ENCODE measurements at regions not wholly inside any gene's neighbourhood (a gene's known extent, or its start where the extent isn't known, plus 50 kb on each side); places are given as distances from the start of the nearest gene placed in this dataset.
"Not testable (repeated sequence)": the region's sequence is repeated elsewhere in the genome, so short reads cannot be mapped to it uniquely, and the experiment has no call there.

- DNase-seq (ENCODE audit: low spot score): no peak
Observed at GRCh38 chr6:19245656-19246055, 591.5 kb upstream of the ID4 start.

GRCh38 chr6:19247181-19247580, 590.0 kb upstream of the ID4 start:
- DNase-seq (ENCODE audit: low spot score): not testable (repeated sequence)

- not testable (repeated sequence) for DNase-seq (ENCODE audit: low spot score)
Observed at GRCh38 chr6:19256123-19256522, 581.0 kb upstream of the ID4 start.

- DNase-seq (ENCODE audit: low spot score): no peak
Observed at GRCh38 chr6:19261642-19262041, 575.5 kb upstream of the ID4 start.

- no peak for DNase-seq (ENCODE audit: low spot score)
Observed at GRCh38 chr6:19268117-19268516, 569.1 kb upstream of the ID4 start.

GRCh38 chr6:19268718-19269117, 568.5 kb upstream of the ID4 start:
- DNase-seq (ENCODE audit: low spot score): no peak

GRCh38 chr6:19269341-19269898, 567.8 kb upstream of the ID4 start:
- no peak for DNase-seq (ENCODE audit: low spot score)

GRCh38 chr6:19270616-19271015, 566.6 kb upstream of the ID4 start:
- no peak for DNase-seq (ENCODE audit: low spot score)

GRCh38 chr6:19279273-19279684, 557.9 kb upstream of the ID4 start:
- DNase-seq (ENCODE audit: low spot score): no peak

GRCh38 chr6:19287928-19288327, 549.2 kb upstream of the ID4 start:
- DNase-seq (ENCODE audit: low spot score): no peak

- no peak for DNase-seq (ENCODE audit: low spot score)
Observed at GRCh38 chr6:19289457-19289856, 547.7 kb upstream of the ID4 start.

GRCh38 chr6:19297880-19298279, 539.3 kb upstream of the ID4 start:
- DNase-seq (ENCODE audit: low spot score): no peak

- DNase-seq (ENCODE audit: low spot score): no peak
Observed at GRCh38 chr6:19298421-19298820, 538.7 kb upstream of the ID4 start.

- no peak for DNase-seq (ENCODE audit: low spot score)
Observed at GRCh38 chr6:19299129-19299528, 538.0 kb upstream of the ID4 start.

GRCh38 chr6:19301980-19302379, 535.2 kb upstream of the ID4 start:
- DNase-seq (ENCODE audit: low spot score): no peak

- DNase-seq (ENCODE audit: low spot score): no peak
Observed at GRCh38 chr6:19303383-19303782, 533.8 kb upstream of the ID4 start.

- no peak for DNase-seq (ENCODE audit: low spot score)
Observed at GRCh38 chr6:19309661-19310060, 527.5 kb upstream of the ID4 start.

- no peak for DNase-seq (ENCODE audit: low spot score)
Observed at GRCh38 chr6:19311786-19312185, 525.4 kb upstream of the ID4 start.

GRCh38 chr6:19312241-19312978, 524.8 kb upstream of the ID4 start:
- DNase-seq (ENCODE audit: low spot score): no peak

- DNase-seq (ENCODE audit: low spot score): no peak
Observed at GRCh38 chr6:19317431-19317986, 519.7 kb upstream of the ID4 start.

GRCh38 chr6:19319005-19319404, 518.2 kb upstream of the ID4 start:
- no peak for DNase-seq (ENCODE audit: low spot score)

GRCh38 chr6:19320111-19320581, 517.0 kb upstream of the ID4 start:
- no peak for DNase-seq (ENCODE audit: low spot score)
